Astrocyte (in vitro differentiated cells and primary cell): ENCODE measurements at regions not wholly inside any gene's neighbourhood (a gene's known extent, or its start where the extent isn't known, plus 50 kb on each side); places are given as distances from the start of the nearest gene placed in this dataset.

Experiments
- DNase-seq: peaks from one replicate; pipeline ENCODE4 v3.0.0-alpha.2; 2010; ENCODE audit warnings: low read depth
- FAIRE-seq: peaks from 2 replicates; lab custom pipeline; 2011; peaks lifted over from hg19 to GRCh38; lab: Jason Lieb, UNC
- H2AFZ ChIP-seq: 2 replicates; pipeline ENCODE4 v1.6.0; 2012; ENCODE audit warnings: low read depth, low read length, inconsistent platforms
- H3K27ac ChIP-seq: 2 replicates; pipeline ENCODE4 v1.5.1; 2011; ENCODE audit warnings: low read depth, low read length, inconsistent platforms
- H3K27me3 ChIP-seq: 2 replicates; pipeline ENCODE4 v1.6.0; 2011; ENCODE audit warnings: low read length, inconsistent platforms; ENCODE audit not compliant: insufficient read depth
- H3K36me3 ChIP-seq: 2 replicates; pipeline ENCODE4 v1.5.1; 2011; ENCODE audit warnings: low read length, inconsistent platforms; ENCODE audit not compliant: insufficient read depth
- H3K4me1 ChIP-seq: 2 replicates; pipeline ENCODE4 v1.5.1; 2011; ENCODE audit warnings: low read length, inconsistent platforms; ENCODE audit not compliant: insufficient read depth
- H3K4me2 ChIP-seq: 2 replicates; pipeline ENCODE4 v1.6.0; 2012; ENCODE audit warnings: low read length, inconsistent platforms
- H3K4me3 ChIP-seq: 2 replicates; pipeline ENCODE4 v1.5.1; 2011; ENCODE audit warnings: low read depth, mild to moderate bottlenecking, low read length, inconsistent platforms; ENCODE audit not compliant: insufficient read depth
- H3K79me2 ChIP-seq: 2 replicates; pipeline ENCODE4 v1.6.0; 2012; ENCODE audit warnings: mild to moderate bottlenecking, low read length, inconsistent platforms; ENCODE audit not compliant: insufficient read depth
- H3K9ac ChIP-seq: 2 replicates; pipeline ENCODE4 v1.6.0; 2012; ENCODE audit warnings: mild to moderate bottlenecking, low read length, inconsistent platforms
- H3K9me3 ChIP-seq: 2 replicates; pipeline ENCODE4 v1.5.1; 2012; ENCODE audit warnings: low read depth, mild to moderate bottlenecking, low read length, inconsistent platforms; ENCODE audit not compliant: insufficient read depth
- H4K20me1 ChIP-seq: 2 replicates; pipeline ENCODE4 v1.6.0; 2012; ENCODE audit warnings: low read length, inconsistent platforms; ENCODE audit not compliant: insufficient read depth
- H3K27ac Mint-ChIP-seq: one replicate; pipeline ENCODE4 v1.8.0; 2021; ENCODE audit warnings: mild to moderate bottlenecking, mixed read lengths; ENCODE audit not compliant: unreplicated experiment
- H3K27me3 Mint-ChIP-seq: one replicate; pipeline ENCODE4 v1.8.0; 2021; ENCODE audit warnings: low read depth, mixed read lengths; ENCODE audit not compliant: unreplicated experiment
- H3K36me3 Mint-ChIP-seq: one replicate; pipeline ENCODE4 v1.8.0; 2021; ENCODE audit warnings: low read depth, mixed read lengths; ENCODE audit not compliant: unreplicated experiment
- H3K4me1 Mint-ChIP-seq: one replicate; pipeline ENCODE4 v1.8.0; 2021; ENCODE audit warnings: low read depth, mixed read lengths; ENCODE audit not compliant: unreplicated experiment
- H3K4me3 Mint-ChIP-seq: one replicate; pipeline ENCODE4 v1.8.0; 2021; ENCODE audit warnings: mild to moderate bottlenecking, moderate library complexity, mixed read lengths; ENCODE audit not compliant: unreplicated experiment
- H3K9me3 Mint-ChIP-seq: one replicate; pipeline ENCODE4 v1.8.0; 2021; ENCODE audit warnings: mild to moderate bottlenecking, mixed read lengths; ENCODE audit not compliant: unreplicated experiment
- EZH2 ChIP-seq: IDR thresholded peaks from 2 replicates; pipeline ENCODE4 v1.6.1; 2012; ENCODE audit warnings: mild to moderate bottlenecking, low read length, inconsistent platforms; ENCODE audit not compliant: insufficient read depth
- TF ChIP-seq, protein P1 (sequence below): IDR thresholded peaks from 2 replicates; pipeline ENCODE4 v1.5.1; 2011; ENCODE audit warnings: low read depth, mild to moderate bottlenecking, inconsistent platforms, low read length, moderate library complexity; ENCODE audit not compliant: insufficient read depth

DNA sequence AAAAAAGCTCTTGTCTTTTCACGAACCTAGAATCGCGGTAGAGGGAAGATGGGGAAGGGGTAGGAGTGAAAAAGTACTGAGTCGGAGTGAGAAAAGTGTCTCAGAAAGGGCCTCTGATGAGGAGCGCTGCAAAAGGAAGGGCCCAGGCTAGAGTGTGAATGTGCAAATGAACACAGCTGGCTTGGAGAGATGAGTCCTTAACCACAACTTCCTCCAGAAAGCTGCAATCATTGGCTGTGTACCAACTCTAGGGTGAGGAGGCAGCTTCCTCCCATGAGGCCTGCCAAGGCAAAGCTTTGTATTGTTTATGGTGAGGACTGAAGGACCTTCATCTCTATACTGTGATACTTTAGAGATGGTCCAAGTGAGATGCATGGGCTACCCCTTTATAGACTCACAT, 566.9 kb upstream of the ANO5 start:
- no peak overlapping the region for H3K9ac ChIP-seq
- Mint-ChIP-seq H3K36me3 (no peaks in the 10 kb centered on the region), H3K9me3 (no peaks in the 10 kb centered on the region), H3K27me3 (no peaks in the 10 kb centered on the region), H3K27ac (no peak overlapping the region), H3K4me3 (no peak overlapping the region), H3K4me1 (peaks cover 9% of the 10 kb centered on the region)
- no peaks in the 10 kb centered on the region for H3K4me1 ChIP-seq
- FAIRE-seq = no peak
- no peak for TF ChIP-seq EZH2
- TF ChIP-seq, protein P1, sequence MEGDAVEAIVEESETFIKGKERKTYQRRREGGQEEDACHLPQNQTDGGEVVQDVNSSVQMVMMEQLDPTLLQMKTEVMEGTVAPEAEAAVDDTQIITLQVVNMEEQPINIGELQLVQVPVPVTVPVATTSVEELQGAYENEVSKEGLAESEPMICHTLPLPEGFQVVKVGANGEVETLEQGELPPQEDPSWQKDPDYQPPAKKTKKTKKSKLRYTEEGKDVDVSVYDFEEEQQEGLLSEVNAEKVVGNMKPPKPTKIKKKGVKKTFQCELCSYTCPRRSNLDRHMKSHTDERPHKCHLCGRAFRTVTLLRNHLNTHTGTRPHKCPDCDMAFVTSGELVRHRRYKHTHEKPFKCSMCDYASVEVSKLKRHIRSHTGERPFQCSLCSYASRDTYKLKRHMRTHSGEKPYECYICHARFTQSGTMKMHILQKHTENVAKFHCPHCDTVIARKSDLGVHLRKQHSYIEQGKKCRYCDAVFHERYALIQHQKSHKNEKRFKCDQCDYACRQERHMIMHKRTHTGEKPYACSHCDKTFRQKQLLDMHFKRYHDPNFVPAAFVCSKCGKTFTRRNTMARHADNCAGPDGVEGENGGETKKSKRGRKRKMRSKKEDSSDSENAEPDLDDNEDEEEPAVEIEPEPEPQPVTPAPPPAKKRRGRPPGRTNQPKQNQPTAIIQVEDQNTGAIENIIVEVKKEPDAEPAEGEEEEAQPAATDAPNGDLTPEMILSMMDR = no peak
- no peaks in the 10 kb centered on the region for H4K20me1 ChIP-seq
- H3K4me2 ChIP-seq = no peak overlapping the region
- no peak overlapping the region for H3K27ac ChIP-seq
- no peak overlapping the region for H3K4me3 ChIP-seq
- no peaks in the 10 kb centered on the region for H3K79me2 ChIP-seq
- H3K27me3 ChIP-seq = no peaks in the 10 kb centered on the region
- no peaks in the 10 kb centered on the region for H3K9me3 ChIP-seq
- H2AFZ ChIP-seq = no peak overlapping the region
- no peaks in the 10 kb centered on the region for H3K36me3 ChIP-seq
- no peak for DNase-seq

DNA sequence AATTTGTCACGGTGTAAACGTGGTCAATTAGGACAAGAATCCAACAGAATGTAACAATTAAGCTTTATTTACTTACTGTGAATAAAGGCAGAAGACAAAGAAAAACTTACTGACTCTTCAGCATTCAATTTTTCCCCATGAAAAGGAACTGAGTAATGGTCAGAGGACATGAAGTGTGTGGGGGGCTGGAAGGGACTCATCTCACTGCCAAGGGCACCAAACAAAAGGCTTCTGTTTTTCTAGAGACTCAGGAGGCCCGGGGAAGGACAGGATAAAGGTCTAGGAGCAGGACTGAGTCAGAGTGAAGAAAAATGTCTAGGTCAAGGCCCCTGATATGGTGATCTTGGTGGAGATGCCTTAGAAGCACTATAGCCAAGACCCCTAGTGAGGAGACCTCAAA, 564.2 kb upstream of the ANO5 start:
- Histone ChIP-seq H3K9me3 (no peaks in the 10 kb centered on the region), H3K4me1 (no peaks in the 10 kb centered on the region), H3K79me2 (no peaks in the 10 kb centered on the region), H3K4me3 (no peak overlapping the region), H3K36me3 (no peaks in the 10 kb centered on the region), H3K27me3 (no peaks in the 10 kb centered on the region), H3K27ac (no peak overlapping the region), H3K9ac (no peak overlapping the region), H4K20me1 (no peaks in the 10 kb centered on the region), H2AFZ (no peak overlapping the region), H3K4me2 (no peak overlapping the region)
- peaks cover 9% of the 10 kb centered on the region for H3K4me1 Mint-ChIP-seq
- no peak overlapping the region for H3K4me3 Mint-ChIP-seq
- H3K27me3 Mint-ChIP-seq = no peaks in the 10 kb centered on the region
- no peaks in the 10 kb centered on the region for H3K36me3 Mint-ChIP-seq
- no peak for TF ChIP-seq EZH2
- TF ChIP-seq, protein P1 = no peak
- FAIRE-seq (no peak), DNase-seq (no peak)
- H3K27ac Mint-ChIP-seq = no peak overlapping the region
- H3K9me3 Mint-ChIP-seq = no peaks in the 10 kb centered on the region

GRCh38 chr11:21630934-21631478, 561.9 kb upstream of the ANO5 start:
- H4K20me1 ChIP-seq = no peaks in the 10 kb centered on the region
- H3K9ac ChIP-seq = no peak overlapping the region
- Mint-ChIP-seq H3K4me1 (peaks cover 14% of the 10 kb centered on the region), H3K27me3 (no peaks in the 10 kb centered on the region), H3K4me3 (no peak overlapping the region), H3K9me3 (no peaks in the 10 kb centered on the region), H3K36me3 (no peaks in the 10 kb centered on the region), H3K27ac (no peak overlapping the region)
- FAIRE-seq (no peak), DNase-seq (no peak)
- no peaks in the 10 kb centered on the region for H3K79me2 ChIP-seq
- H2AFZ ChIP-seq = no peak overlapping the region
- H3K9me3 ChIP-seq = no peaks in the 10 kb centered on the region
- H3K4me2 ChIP-seq = no peak overlapping the region
- H3K4me1 ChIP-seq = no peaks in the 10 kb centered on the region
- TF ChIP-seq, protein P1 = no peak
- no peak for TF ChIP-seq EZH2
- H3K27ac ChIP-seq = no peak overlapping the region
- H3K4me3 ChIP-seq = no peak overlapping the region
- H3K27me3 ChIP-seq = no peaks in the 10 kb centered on the region
- no peaks in the 10 kb centered on the region for H3K36me3 ChIP-seq
